Thymus (tissue), 11 donors: ENCODE measurements at regions not wholly inside any gene's neighbourhood (a gene's known extent, or its start where the extent isn't known, plus 50 kb on each side); places are given as distances from the start of the nearest gene placed in this dataset.

Source experiments
- DNase-seq, 9 donors: peaks; one replicate each; pipeline ENCODE4 v3.0.0-alpha.2; 2013; ENCODE audit warnings: low spot score in 9 of 9, low read depth in 6 of 9, missing footprints in 1 of 9
- H3K27ac ChIP-seq, 2 donors: one replicate each; pipeline ENCODE4 v1.5.1; 2013; ENCODE audit warnings: control low read depth in 1 of 2, low read depth in 1 of 2, low read length in 1 of 2, mild to moderate bottlenecking in 1 of 2, moderate library complexity in 1 of 2
- H3K27me3 ChIP-seq, 2 donors: one replicate each; pipeline ENCODE4 v1.5.1; 2013; ENCODE audit warnings: low read length in 1 of 2; ENCODE audit not compliant: control insufficient read depth in 2 of 2, insufficient read depth in 1 of 2
- H3K36me3 ChIP-seq, 2 donors: one replicate each; pipeline ENCODE4 v1.5.1; 2013; ENCODE audit warnings: low read length in 1 of 2, mild to moderate bottlenecking in 1 of 2, moderate library complexity in 1 of 2; ENCODE audit not compliant: control insufficient read depth in 2 of 2, insufficient read depth in 2 of 2
- H3K4me1 ChIP-seq, 2 donors: one replicate each; pipeline ENCODE4 v1.5.1; 2013; ENCODE audit warnings: low read length in 2 of 2; ENCODE audit not compliant: control insufficient read depth in 2 of 2, insufficient read depth in 2 of 2
- H3K4me3 ChIP-seq, 2 donors: one replicate each; pipeline ENCODE4 v1.5.1; 2013; ENCODE audit warnings: low read length in 2 of 2, control low read depth in 1 of 2, mild to moderate bottlenecking in 1 of 2
- H3K9me3 ChIP-seq, 2 donors: one replicate each; pipeline ENCODE4 v1.5.1; 2013; ENCODE audit warnings: low read length in 1 of 2, mild to moderate bottlenecking in 1 of 2; ENCODE audit not compliant: control insufficient read depth in 2 of 2, insufficient read depth in 1 of 2
- WGBS: extraction: QIAGEN DNeasy Blood & Tissue Kit; methylation state at CpG from one replicate; pipeline ENCODE4 v1.1.7; 2013; 5-methylcytosine and 5-hydroxymethylcytosine counted together
- donor health status: healthy.

- no peak for DNase-seq
- Histone ChIP-seq H3K4me3 (no peak overlapping the region), H3K27me3 (no peaks in the 10 kb centered on the region), H3K27ac (no peak overlapping the region), H3K36me3 (no peaks in the 10 kb centered on the region), H3K4me1 (no peaks in the 10 kb centered on the region), H3K9me3 (no peaks in the 10 kb centered on the region)
- 95% methylated on average over 3 of the region's 3 CpGs for WGBS
These were observed 728.9 kb upstream of the TBX3 start for GRCh38 chr12:115412831-115413230.

DNA sequence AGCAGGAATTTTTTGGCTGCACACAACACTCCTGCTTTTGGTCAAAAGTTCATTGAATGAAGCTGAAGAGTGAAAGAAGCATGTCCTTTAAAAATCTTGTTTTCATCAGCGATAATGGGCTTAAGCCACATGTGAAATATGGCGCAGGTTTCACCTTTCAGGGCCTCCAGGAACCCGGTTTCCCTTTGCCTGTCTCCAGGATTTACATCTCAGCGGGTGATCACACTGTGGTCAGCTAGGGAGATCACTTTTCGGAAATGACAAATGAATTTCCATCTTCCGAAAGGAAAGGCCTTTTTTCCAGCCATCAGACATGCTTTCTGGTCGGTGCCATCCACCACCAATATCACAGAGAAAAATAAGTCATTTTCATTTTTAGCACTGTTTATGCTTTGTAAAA, 727.1 kb upstream of the TBX3 start:
- WGBS: 64% methylated on average over 7 of the region's 7 CpGs
- H3K27ac ChIP-seq: no peak overlapping the region

GRCh38 chr12:115408642-115409041, 724.7 kb upstream of the TBX3 start:
- Histone ChIP-seq H3K9me3 (no peaks in the 10 kb centered on the region), H3K27ac (no peak overlapping the region), H3K27me3 (no peaks in the 10 kb centered on the region), H3K4me3 (no peak overlapping the region), H3K36me3 (no peaks in the 10 kb centered on the region), H3K4me1 (no peaks in the 10 kb centered on the region)
- no peak for DNase-seq
- WGBS: 98% methylated on average over 3 of the region's 3 CpGs

More for the DNA sequence above, 727.1 kb upstream of the TBX3 start:
- Histone ChIP-seq H3K9me3 (no peaks in the 10 kb centered on the region), H3K4me1 (no peaks in the 10 kb centered on the region), H3K4me3 (no peak overlapping the region), H3K36me3 (no peaks in the 10 kb centered on the region), H3K27me3 (no peaks in the 10 kb centered on the region)
- DNase-seq: no peak

DNA sequence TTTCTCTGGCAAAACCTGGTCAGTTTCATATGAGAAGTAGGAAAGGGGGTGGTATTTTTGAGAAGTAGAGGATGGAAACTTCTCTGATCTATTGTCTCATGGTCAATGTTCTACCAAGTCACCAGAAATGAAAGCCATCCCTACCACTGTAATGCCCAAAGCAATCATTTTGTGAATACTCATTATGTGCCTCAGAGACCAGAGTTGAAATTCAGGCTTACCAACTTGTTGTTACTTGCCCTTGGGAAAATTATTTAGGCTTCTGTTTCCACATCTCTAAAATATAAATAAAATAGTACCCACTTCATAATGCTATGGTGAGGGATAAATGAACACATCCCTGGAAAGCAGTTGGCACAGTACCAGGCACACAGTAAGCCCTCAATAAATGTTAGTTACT, 723.7 kb upstream of the TBX3 start:
- H3K9me3 ChIP-seq: no peaks in the 10 kb centered on the region

GRCh38 chr12:115407036-115407435, 723.1 kb upstream of the TBX3 start:
- no peak overlapping the region for H3K4me3 ChIP-seq
- H3K9me3 ChIP-seq: no peaks in the 10 kb centered on the region
- no peak overlapping the region for H3K27ac ChIP-seq
- H3K36me3 ChIP-seq: no peaks in the 10 kb centered on the region
- 85% methylated on average over 6 of the region's 6 CpGs for WGBS
- DNase-seq: no peak
- no peaks in the 10 kb centered on the region for H3K4me1 ChIP-seq
- H3K27me3 ChIP-seq: no peaks in the 10 kb centered on the region

More for the DNA sequence above, 723.7 kb upstream of the TBX3 start:
- no peak for DNase-seq
- Histone ChIP-seq H3K4me3 (no peak overlapping the region), H3K36me3 (no peaks in the 10 kb centered on the region), H3K27me3 (no peaks in the 10 kb centered on the region), H3K4me1 (no peaks in the 10 kb centered on the region), H3K27ac (no peak overlapping the region)

GRCh38 chr12:115405471-115405860, 721.5 kb upstream of the TBX3 start:
- Histone ChIP-seq H3K4me1 (no peaks in the 10 kb centered on the region), H3K4me3 (no peak overlapping the region), H3K27me3 (no peaks in the 10 kb centered on the region), H3K9me3 (no peaks in the 10 kb centered on the region), H3K27ac (no peak overlapping the region), H3K36me3 (no peaks in the 10 kb centered on the region)
- WGBS: 95% methylated on average over 4 of the region's 4 CpGs
- no peak for DNase-seq

GRCh38 chr12:115404761-115405470, 720.9 kb upstream of the TBX3 start:
- Histone ChIP-seq H3K27ac (no peak overlapping the region), H3K36me3 (no peaks in the 10 kb centered on the region), H3K27me3 (no peaks in the 10 kb centered on the region), H3K4me1 (no peaks in the 10 kb centered on the region), H3K4me3 (no peak overlapping the region), H3K9me3 (no peaks in the 10 kb centered on the region)
- no peak for DNase-seq
- WGBS: 82% methylated on average over 9 of the region's 9 CpGs

DNA sequence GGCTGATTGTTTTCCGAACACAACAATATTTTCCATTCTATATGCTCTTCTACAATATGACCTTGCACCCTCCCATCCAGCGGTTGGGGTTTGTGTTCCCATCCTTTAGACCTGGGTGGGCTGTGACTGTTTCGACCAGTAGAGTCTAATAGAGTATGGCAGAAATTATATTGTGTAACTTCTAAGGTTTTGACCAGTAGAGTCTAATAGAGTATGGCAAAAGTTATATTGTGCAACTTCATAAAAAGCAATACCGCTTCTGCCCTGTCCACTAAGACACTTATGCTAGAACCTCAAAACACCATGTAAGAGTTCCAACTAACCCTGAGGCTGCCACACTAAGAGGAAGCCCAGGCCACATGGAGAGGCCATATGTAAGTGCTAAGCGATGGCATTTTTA, 719.7 kb upstream of the TBX3 start:
- no peaks in the 10 kb centered on the region for H3K4me1 ChIP-seq
- DNase-seq: no peak
- H3K4me3 ChIP-seq: no peak overlapping the region
- WGBS: 95% methylated on average over 5 of the region's 5 CpGs
- H3K9me3 ChIP-seq: no peaks in the 10 kb centered on the region
- H3K27me3 ChIP-seq: no peaks in the 10 kb centered on the region
- H3K27ac ChIP-seq: no peak overlapping the region
- no peaks in the 10 kb centered on the region for H3K36me3 ChIP-seq

GRCh38 chr12:115403253-115403652, 719.3 kb upstream of the TBX3 start:
- Histone ChIP-seq H3K9me3 (no peaks in the 10 kb centered on the region), H3K27me3 (no peaks in the 10 kb centered on the region), H3K4me3 (no peak overlapping the region), H3K27ac (no peak overlapping the region), H3K4me1 (no peaks in the 10 kb centered on the region), H3K36me3 (no peaks in the 10 kb centered on the region)
- no peak for DNase-seq
- 78% methylated on average over 2 of the region's 2 CpGs for WGBS
